K562 (cell line): ENCODE measurements at regions not wholly inside any gene's neighbourhood (a gene's known extent, or its start where the extent isn't known, plus 50 kb on each side); places are given as distances from the start of the nearest gene placed in this dataset.

Experiments
- ARID1B ChIP-seq: fragments of 450-650 bp; IDR thresholded peaks from 2 replicates; pipeline ENCODE4 v1.6.1; 2016; ENCODE audit warnings: antibody characterized with exemption, mild to moderate bottlenecking, inconsistent platforms
- ARID2 ChIP-seq: fragments of 450-650 bp; IDR thresholded peaks from 2 replicates; pipeline ENCODE4 v1.6.1; 2017; ENCODE audit warnings: antibody characterized with exemption, mild to moderate bottlenecking
- BCL6 ChIP-seq: fragments of 250-450 bp; sonication (Bioruptor Pico); IDR thresholded peaks from 2 replicates; pipeline ENCODE4 v1.4.0; 2020
- BCOR ChIP-seq: fragments of 450-650 bp; IDR thresholded peaks from 2 replicates; pipeline ENCODE4 v1.6.1; 2016
- CXXC5 ChIP-seq: fragments of 250-450 bp; sonication (Bioruptor Pico); IDR thresholded peaks from 2 replicates; pipeline ENCODE4 v1.8.0; 2022; ENCODE audit warnings: inconsistent platforms, mild to moderate bottlenecking, moderate library complexity
- DDX20 ChIP-seq: fragments of 450-650 bp; IDR thresholded peaks from 2 replicates; pipeline ENCODE4 v1.6.1; 2016; ENCODE audit warnings: missing genetic modification characterization, low read depth, mild to moderate bottlenecking, missing compliant biosample characterization, moderate library complexity
- DNMT1 ChIP-seq: fragments of 450-650 bp; IDR thresholded peaks from 2 replicates; pipeline ENCODE4 v1.6.1; 2016; ENCODE audit warnings: antibody characterized with exemption, mild to moderate bottlenecking
- ELF2 ChIP-seq: fragments of 250-450 bp; sonication (Bioruptor Pico); IDR thresholded peaks from 2 replicates; pipeline ENCODE4 v1.5.0; 2021; ENCODE audit warnings: mild to moderate bottlenecking
- EP300 ChIP-seq: IDR thresholded peaks from 2 replicates; pipeline ENCODE4 v1.6.1; 2012; ENCODE audit warnings: low read length, improper control_type of control experiment
- FOS ChIP-seq: IDR thresholded peaks from 3 replicates; pipeline ENCODE4 v1.6.1; 2011; ENCODE audit not compliant: insufficient read length; ENCODE audit errors: extremely low read depth
- FOXP1 ChIP-seq: sonication (generic); formaldehyde crosslinking; IDR thresholded peaks from 2 replicates; pipeline ENCODE4 v1.8.0; 2022; ENCODE audit warnings: mild to moderate bottlenecking, missing genetic modification reagents
- HMGXB4 ChIP-seq: sonication (generic); formaldehyde crosslinking; IDR thresholded peaks from 2 replicates; pipeline ENCODE4 v1.8.1; 2023; ENCODE audit warnings: mild to moderate bottlenecking, missing genetic modification reagents
- MAFF ChIP-seq: IDR thresholded peaks from 2 replicates; pipeline ENCODE4 v1.6.1; 2012; ENCODE audit warnings: low read length, improper control_type of control experiment
- MYNN ChIP-seq, 2 experiments: sonication (generic); formaldehyde crosslinking in 1 of 2; IDR thresholded peaks; 2 replicates each; pipeline versions ENCODE4 v1.5.0 to v1.6.1; 2016 to 2020; ENCODE audit warnings: antibody characterized with exemption in 1 of 2, missing genetic modification reagents in 1 of 2
- NELFE ChIP-seq: IDR thresholded peaks from 2 replicates; pipeline ENCODE4 v1.6.1; 2011; ENCODE audit warnings: mild to moderate bottlenecking; ENCODE audit not compliant: insufficient read depth, insufficient read length
- POLR2AphosphoS2 ChIP-seq: IDR thresholded peaks from 2 replicates; pipeline ENCODE4 v1.6.1; 2012; ENCODE audit warnings: low read length, improper control_type of control experiment
- PTBP1 ChIP-seq: fragments of 200-400 bp; formaldehyde crosslinking; IDR thresholded peaks from 2 replicates; pipeline ENCODE4 v1.6.1; 2017; ENCODE audit warnings: low read depth, low read length
- RFX1 ChIP-seq: fragments of 450-650 bp; IDR thresholded peaks from 2 replicates; pipeline ENCODE4 v1.6.1; 2016; ENCODE audit warnings: mild to moderate bottlenecking, moderate library complexity
- SFPQ ChIP-seq: fragments of 200-400 bp; formaldehyde crosslinking; IDR thresholded peaks from 2 replicates; pipeline ENCODE4 v1.6.1; 2017; ENCODE audit warnings: mild to moderate bottlenecking, low read depth, low read length, moderate library complexity
- TCF3 ChIP-seq: sonication (generic); formaldehyde crosslinking; IDR thresholded peaks from 2 replicates; pipeline ENCODE4 v1.4.0; 2020; ENCODE audit warnings: mild to moderate bottlenecking, missing genetic modification reagents
- TRIM28 ChIP-seq: fragments of 450-650 bp; IDR thresholded peaks from 2 replicates; pipeline ENCODE4 v1.6.1; 2017
- ZC3H11A ChIP-seq: IDR thresholded peaks from 2 replicates; pipeline ENCODE4 v1.6.1; 2012; ENCODE audit warnings: low read depth, low read length, improper control_type of control experiment
- ZZZ3 ChIP-seq: fragments of 450-650 bp; IDR thresholded peaks from 2 replicates; pipeline ENCODE4 v1.6.1; 2016; ENCODE audit warnings: antibody characterized with exemption, mild to moderate bottlenecking, moderate library complexity

GRCh38 chr14:100645196-100645981 lies 58.2 kb upstream of the BEGAIN start (continued):
- TF ChIP-seq TCF3, result no peak
- TF ChIP-seq HMGXB4 (CRISPR knock-in tag), result no peak
- 0 out of 2 replicates have a peak, but pooled peaks have one; percentile 8 for TF ChIP-seq ARID1B
- no peak for TF ChIP-seq ELF2 (CRISPR knock-in tag)
- no peak for TF ChIP-seq NELFE
- no peak for TF ChIP-seq DDX20 (tag)
- no peak for TF ChIP-seq SFPQ
- no peak for TF ChIP-seq FOS
- no peak for TF ChIP-seq BCOR
- TF ChIP-seq PTBP1, result no peak
- no peak for TF ChIP-seq DNMT1
- no peak for TF ChIP-seq BCL6
- 0 out of 2 replicates have a peak, but pooled peaks have one; percentile 8 for TF ChIP-seq MAFF
- no peak for TF ChIP-seq EP300
- TF ChIP-seq ZZZ3, result no peak
- no peak for TF ChIP-seq RFX1
- TF ChIP-seq POLR2AphosphoS2, result no peak
- peak; percentile 68; the same call in 1 of the 2 replicates for TF ChIP-seq MYNN (IDR thresholded peaks at IDR 0.05)
- TF ChIP-seq MYNN (CRISPR knock-in tag; IDR thresholded peaks at IDR 0.05), result no peak
- TF ChIP-seq ZC3H11A, result no peak
- TF ChIP-seq TRIM28, result no peak
- no peak for TF ChIP-seq CXXC5 (CRISPR knock-in tag)
- peak; percentile 40; the same call in 1 of the 2 replicates for TF ChIP-seq ARID2
- no peak for TF ChIP-seq FOXP1
